Osteocyte (in vitro differentiated cells): ENCODE measurements at regions not wholly inside any gene's neighbourhood (a gene's known extent, or its start where the extent isn't known, plus 50 kb on each side); places are given as distances from the start of the nearest gene placed in this dataset.

Source experiments
- DNase-seq: peaks from one replicate; pipeline ENCODE4 v3.0.0; 2021; ENCODE audit warnings: mixed read lengths; ENCODE audit not compliant: unreplicated experiment; ENCODE audit errors: extremely low spot score
- H3K27ac Mint-ChIP-seq: one replicate; pipeline ENCODE4 v1.8.0; 2021; ENCODE audit warnings: mild to moderate bottlenecking, mixed read lengths; ENCODE audit not compliant: unreplicated experiment
- H3K27me3 Mint-ChIP-seq: one replicate; pipeline ENCODE4 v1.8.0; 2021; ENCODE audit warnings: mixed read lengths; ENCODE audit not compliant: unreplicated experiment
- H3K36me3 Mint-ChIP-seq: one replicate; pipeline ENCODE4 v1.8.0; 2021; ENCODE audit warnings: mixed read lengths; ENCODE audit not compliant: unreplicated experiment
- H3K4me1 Mint-ChIP-seq: one replicate; pipeline ENCODE4 v1.8.0; 2021; ENCODE audit warnings: mixed read lengths; ENCODE audit not compliant: unreplicated experiment
- H3K4me3 Mint-ChIP-seq: one replicate; pipeline ENCODE4 v1.8.0; 2021; ENCODE audit warnings: mild to moderate bottlenecking, moderate library complexity, mixed read lengths; ENCODE audit not compliant: unreplicated experiment
- H3K9me3 Mint-ChIP-seq: one replicate; pipeline ENCODE4 v1.8.0; 2021; ENCODE audit warnings: mixed read lengths; ENCODE audit not compliant: unreplicated experiment
- CTCF ChIP-seq: fragments of 200-600 bp; sonication (generic); IDR thresholded peaks from 2 replicates; pipeline ENCODE4 v1.5.0; 2021; ENCODE audit warnings: antibody characterized with exemption, mild to moderate bottlenecking, moderate library complexity

GRCh38 chr6:51495610-51496396, 591.6 kb downstream of the PKHD1 start:
- Mint-ChIP-seq H3K9me3 (no peaks in the 10 kb centered on the region), H3K4me3 (no peak overlapping the region), H3K4me1 (peaks cover 10% of the 10 kb centered on the region), H3K27me3 (no peaks in the 10 kb centered on the region), H3K27ac (no peak overlapping the region), H3K36me3 (no peaks in the 10 kb centered on the region)
- no peak for DNase-seq
- TF ChIP-seq CTCF = no peak

- no peak for DNase-seq
- H3K4me3 Mint-ChIP-seq = no peak overlapping the region
- no peak for TF ChIP-seq CTCF
- H3K9me3 Mint-ChIP-seq = peaks cover 12% of the 10 kb centered on the region
- no peaks in the 10 kb centered on the region for H3K4me1 Mint-ChIP-seq
- H3K27me3 Mint-ChIP-seq = no peaks in the 10 kb centered on the region
- H3K27ac Mint-ChIP-seq = no peak overlapping the region
- no peaks in the 10 kb centered on the region for H3K36me3 Mint-ChIP-seq
Observed at GRCh38 chr6:51502996-51503395, 584.4 kb downstream of the PKHD1 start.

DNA sequence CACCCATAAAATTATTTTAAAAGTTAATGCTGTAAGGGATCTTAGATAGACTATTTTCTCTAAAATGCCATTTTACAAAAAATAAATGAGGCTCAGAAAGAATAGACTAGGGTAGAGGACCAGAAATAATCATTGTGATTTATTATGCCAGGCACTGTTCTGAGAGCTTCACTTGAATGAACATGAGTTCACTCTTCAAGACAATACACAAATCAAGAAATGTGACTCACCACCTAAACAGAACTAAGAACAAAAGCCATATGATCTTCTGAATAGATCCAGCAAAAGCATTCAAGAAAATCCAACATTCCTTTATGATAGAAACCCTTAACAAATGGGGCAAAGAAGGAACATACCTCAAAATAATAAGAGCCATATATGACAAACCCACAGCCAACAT, 582.0 kb downstream of the PKHD1 start:
- Mint-ChIP-seq H3K36me3 (no peaks in the 10 kb centered on the region), H3K4me1 (no peaks in the 10 kb centered on the region), H3K4me3 (no peak overlapping the region), H3K9me3 (peaks cover 12% of the 10 kb centered on the region), H3K27me3 (no peaks in the 10 kb centered on the region), H3K27ac (no peak overlapping the region)
- no peak for DNase-seq
- no peak for TF ChIP-seq CTCF

- Mint-ChIP-seq H3K27ac (no peak overlapping the region), H3K9me3 (peaks cover 12% of the 10 kb centered on the region), H3K27me3 (no peaks in the 10 kb centered on the region), H3K4me1 (peaks cover 19% of the 10 kb centered on the region), H3K4me3 (no peak overlapping the region), H3K36me3 (no peaks in the 10 kb centered on the region)
- DNase-seq = no peak
- no peak for TF ChIP-seq CTCF
Observed at GRCh38 chr6:51509597-51509996, 577.8 kb downstream of the PKHD1 start.

DNA sequence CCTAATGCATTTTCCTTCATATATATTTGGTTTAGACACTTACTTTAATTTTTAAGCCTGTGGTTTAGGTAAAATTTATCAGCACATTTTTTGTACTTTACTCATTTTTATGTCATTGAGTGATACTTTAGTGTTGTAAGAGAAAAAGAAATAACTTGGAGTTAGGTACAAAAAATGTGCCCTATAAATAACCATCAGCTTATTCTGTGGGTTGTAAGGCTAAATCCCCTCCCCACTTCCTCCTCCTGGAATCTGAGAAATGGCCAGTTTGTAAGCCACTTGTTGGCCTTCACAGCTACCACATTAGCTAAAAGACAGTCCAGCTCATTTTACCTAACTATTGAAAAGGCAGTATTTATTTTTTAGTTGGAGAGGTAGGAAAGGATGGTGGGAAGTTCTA, 576.3 kb downstream of the PKHD1 start:
- no peak for TF ChIP-seq CTCF
- H3K4me3 Mint-ChIP-seq = no peak overlapping the region
- H3K9me3 Mint-ChIP-seq = peaks cover 10% of the 10 kb centered on the region
- H3K4me1 Mint-ChIP-seq = peaks cover 23% of the 10 kb centered on the region
- H3K27ac Mint-ChIP-seq = peak overlapping the region; percentile 4
- H3K27me3 Mint-ChIP-seq = no peaks in the 10 kb centered on the region
- DNase-seq = no peak
- no peaks in the 10 kb centered on the region for H3K36me3 Mint-ChIP-seq
